Kidney (tissue), 13 donors: ENCODE measurements at regions not wholly inside any gene's neighbourhood (a gene's known extent, or its start where the extent isn't known, plus 50 kb on each side); places are given as distances from the start of the nearest gene placed in this dataset.

ENCODE experiments used
- DNase-seq, 5 donors: peaks; one replicate each; pipeline ENCODE4 v3.0.0-alpha.2; 2013 to 2020
- FAIRE-seq: peaks from 2 replicates; lab custom pipeline; 2012; peaks lifted over from hg19 to GRCh38; lab: Jason Lieb, UNC
- H3K27ac ChIP-seq, 2 donors: one replicate each; pipeline ENCODE4 v1.7.0; 2013; ENCODE audit warnings: low read depth in 2 of 2, low read length in 2 of 2, inconsistent platforms in 1 of 2
- H3K27me3 ChIP-seq: one replicate; pipeline ENCODE4 v1.7.1; 2013; ENCODE audit warnings: low read length, inconsistent platforms; ENCODE audit not compliant: control insufficient read depth, insufficient read depth
- H3K36me3 ChIP-seq, 3 donors: one replicate each; pipeline versions ENCODE4 v1.7.0 to v1.7.1; 2013; ENCODE audit warnings: low read length in 3 of 3, control low read depth in 1 of 3, inconsistent platforms in 1 of 3; ENCODE audit not compliant: insufficient read depth in 3 of 3, control insufficient read depth in 2 of 3
- H3K4me1 ChIP-seq, 3 donors: one replicate each; pipeline versions ENCODE4 v1.7.0 to v1.7.1; 2013; ENCODE audit warnings: low read length in 3 of 3, inconsistent platforms in 1 of 3, low read depth in 1 of 3; ENCODE audit not compliant: control insufficient read depth in 2 of 3, insufficient read depth in 2 of 3
- H3K4me3 ChIP-seq, 3 donors: one replicate each; pipeline versions ENCODE4 v1.7.0 to v1.8.1; 2013; ENCODE audit warnings: low read length in 3 of 3, control low read depth in 1 of 3, inconsistent platforms in 1 of 3
- H3K9ac ChIP-seq, 3 donors: one replicate each; pipeline versions ENCODE4 v1.7.0 to v1.7.1; 2013; ENCODE audit warnings: low read length in 3 of 3, control low read depth in 1 of 3, inconsistent platforms in 1 of 3
- H3K9me3 ChIP-seq, 3 donors: one replicate each; pipeline versions ENCODE4 v1.7.0 to v1.7.1; 2013; ENCODE audit warnings: low read length in 3 of 3, control low read depth in 1 of 3, inconsistent platforms in 1 of 3; ENCODE audit not compliant: control insufficient read depth in 2 of 3, insufficient read depth in 1 of 3
- CTCF ChIP-seq: IDR thresholded peaks from 3 replicates; pipeline ENCODE4 v1.5.1; 2012; ENCODE audit warnings: mild to moderate bottlenecking, moderate library complexity, borderline replicate concordance; ENCODE audit not compliant: insufficient read depth; ENCODE audit errors: extremely low read depth
- intact Hi-C: fragments of 100-400 bp; cut with DNase I; formaldehyde crosslinking; loops from one replicate; pipeline ENCODE4 v1.11.1; 2022
- donor health status: control.
- donor health status: control.
- donor health status: control.
- donor health status: control.
- donor health status: control.
- donor health status: DM: yes; HTN: yes; CAD: no.
- donor health status: Normal renal cell carcinoma (clear cell type).

GRCh38 chr1:62380181-62380580, 56.7 kb upstream of the USP1 start:
- DNase-seq = no peak
- no peaks in the 10 kb centered on the region for H3K9me3 ChIP-seq
- no peaks in the 10 kb centered on the region for H3K27me3 ChIP-seq
- intact Hi-C loops = no loop called here
- H3K4me1 ChIP-seq = peaks cover 0 to 3% (median 0%) of the 10 kb centered on the region in 3 donors
- TF ChIP-seq CTCF = no peak
- H3K9ac ChIP-seq = no peak overlapping the region
- H3K36me3 ChIP-seq = no peaks in the 10 kb centered on the region
- no peak for FAIRE-seq
- no peak overlapping the region for H3K27ac ChIP-seq
- H3K4me3 ChIP-seq = no peak overlapping the region

DNA sequence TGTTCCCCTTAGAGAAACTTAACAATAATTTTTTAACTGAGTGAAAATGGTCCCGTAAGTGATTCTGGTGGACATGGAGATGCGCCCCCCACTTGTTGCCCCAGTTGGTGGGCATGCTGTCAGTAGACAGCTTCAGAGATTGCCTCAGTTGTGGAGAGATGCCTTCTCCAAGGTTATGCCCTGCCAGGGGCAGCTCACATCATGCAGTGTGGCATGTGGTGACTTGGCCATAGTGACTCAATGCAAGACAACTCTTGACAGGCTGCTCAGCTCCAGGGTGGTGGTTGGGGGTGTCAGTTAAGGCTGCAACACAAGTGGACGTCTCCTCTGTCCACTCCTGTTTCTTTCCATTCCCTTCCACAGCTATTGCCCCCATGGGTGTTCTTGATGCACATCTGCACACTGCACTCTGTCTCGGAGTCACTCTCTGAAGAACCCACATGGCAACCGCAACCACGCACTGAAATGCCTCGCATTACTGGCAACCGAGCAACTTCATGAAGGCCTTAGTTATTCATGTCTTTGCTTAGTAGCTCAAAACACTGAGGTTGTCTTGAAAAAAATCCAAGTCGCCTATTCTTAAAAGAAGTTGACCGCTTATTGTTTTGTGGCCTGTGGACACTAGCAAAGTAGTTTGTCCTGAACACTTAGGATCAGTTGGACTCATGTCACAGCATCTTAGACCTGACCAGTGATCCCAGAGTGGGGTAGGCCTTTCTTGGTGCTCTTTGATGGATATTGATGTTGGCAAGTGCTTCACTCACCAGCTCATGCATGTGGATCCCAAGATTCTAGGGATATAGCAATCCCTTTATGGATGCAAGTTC, 54.8 kb upstream of the USP1 start:
- FAIRE-seq (no peak), DNase-seq (peak in 1 of 5 donors; percentile 20)
- intact Hi-C loops = no loop called here
- Histone ChIP-seq H3K4me1 (peaks cover 0 to 9% (median 0%) of the 10 kb centered on the region in 3 donors), H3K27me3 (no peaks in the 10 kb centered on the region), H3K27ac (no peak overlapping the region), H3K9ac (no peak overlapping the region), H3K36me3 (no peaks in the 10 kb centered on the region), H3K4me3 (no peak overlapping the region), H3K9me3 (no peaks in the 10 kb centered on the region)
- no peak for TF ChIP-seq CTCF

DNA sequence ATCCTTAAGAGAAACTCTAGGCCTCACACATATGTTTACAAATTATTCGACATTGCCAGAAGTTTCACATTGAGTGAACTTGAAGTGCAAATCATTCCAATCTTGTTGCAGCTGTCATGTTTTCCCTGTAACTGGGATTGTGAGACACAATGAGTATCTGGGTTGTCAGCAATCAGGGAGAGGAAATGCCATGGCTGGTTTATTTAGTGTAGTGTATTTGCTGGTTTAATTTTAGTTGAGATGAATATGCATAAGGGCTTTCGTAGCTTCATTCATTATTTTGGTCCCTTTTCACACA, 54.2 kb upstream of the USP1 start:
- peaks cover 0 to 9% (median 0%) of the 10 kb centered on the region in 3 donors for H3K4me1 ChIP-seq
- FAIRE-seq (no peak), DNase-seq (peak in 1 of 5 donors; percentile 49)
- no peaks in the 10 kb centered on the region for H3K27me3 ChIP-seq
- H3K9me3 ChIP-seq = no peaks in the 10 kb centered on the region
- no peak overlapping the region for H3K27ac ChIP-seq
- TF ChIP-seq CTCF = no peak
- H3K36me3 ChIP-seq = no peaks in the 10 kb centered on the region
- no peak overlapping the region for H3K4me3 ChIP-seq
- intact Hi-C loops = no loop called here
- H3K9ac ChIP-seq = no peak overlapping the region
